ENCODE measurements at regions not wholly inside any gene's neighbourhood (a gene's known extent, or its start where the extent isn't known, plus 50 kb on each side); places are given as distances from the start of the nearest gene placed in this dataset.
"Not testable (repeated sequence)": the region's sequence is repeated elsewhere in the genome, so short reads cannot be mapped to it uniquely, and the experiment has no call there.

GRCh38 chr9:86481466-86481865 lies 127.3 kb upstream of the TUT7 start:
- Histone ChIP-seq H2BK15ac (ENCODE audit: low read length) (no peak overlapping the region), H3K4me1 (ENCODE audit: control insufficient read depth in 2 of 2, insufficient read depth in 1 of 2, low read depth in 1 of 2, low read length in 2 of 2) (no peaks in the 10 kb centered on the region), H3K79me1 (ENCODE audit: low read depth, low read length) (no peaks in the 10 kb centered on the region), H3K27me3 (ENCODE audit: control insufficient read depth in 3 of 3, insufficient read depth in 3 of 3, low read depth in 1 of 3, low read length in 3 of 3) (no peaks in the 10 kb centered on the region), H3K18ac (ENCODE audit: low read length) (no peak overlapping the region), H3K23ac (ENCODE audit: low read depth, low read length, poor library complexity) (no peak overlapping the region), H3K36me3 (replicated peaks in 1 of 2; ENCODE audit: control insufficient read depth in 2 of 2, insufficient read depth in 2 of 2, low read length in 2 of 2) (no peaks in the 10 kb centered on the region), H3K4me3 (ENCODE audit: low read length in 2 of 2) (no peak overlapping the region), H3K4me2 (ENCODE audit: insufficient read depth, low read length, poor library complexity, severe bottlenecking) (no peak overlapping the region), H2BK120ac (ENCODE audit: low read depth, low read length) (no peak overlapping the region), H3K9ac (ENCODE audit: low read depth, low read length, poor library complexity) (no peak overlapping the region), H3K4ac (ENCODE audit: low read length) (no peak overlapping the region), H2AK5ac (ENCODE audit: low read depth, low read length) (no peak overlapping the region), H4K8ac (ENCODE audit: low read depth, low read length) (no peak overlapping the region), H3K27ac (replicated peaks; ENCODE audit: low read length) (no peak overlapping the region), H3K9me3 (replicated peaks in 1 of 2; ENCODE audit: control insufficient read depth in 2 of 2, insufficient read depth in 1 of 2, low read depth in 1 of 2, low read length in 2 of 2) (no peaks in the 10 kb centered on the region), H2BK5ac (ENCODE audit: low read length) (no peak overlapping the region), H2AFZ (ENCODE audit: low read length) (no peak overlapping the region), H2BK12ac (ENCODE audit: low read length) (no peak overlapping the region), H4K91ac (ENCODE audit: low read depth, low read length, poor library complexity) (no peak overlapping the region), H3K14ac (ENCODE audit: low read length) (no peak overlapping the region)
- WGBS, 2 donors (ENCODE audit: extremely low coverage in 2 of 2, insufficient read length in 2 of 2, insufficient replicate concordance in 1 of 2), result no CpG with 5 or more reads among the region's 3 CpGs
- no peak for DNase-seq (ENCODE audit: low spot score)

GRCh38 chr9:86475255-86475654 lies 121.0 kb upstream of the TUT7 start:
- H3K4me1 ChIP-seq (ENCODE audit: control insufficient read depth in 2 of 2, insufficient read depth in 1 of 2, low read depth in 1 of 2, low read length in 2 of 2); H2BK120ac ChIP-seq (ENCODE audit: low read depth, low read length); H3K18ac ChIP-seq (ENCODE audit: low read length); H3K4me2 ChIP-seq (ENCODE audit: insufficient read depth, low read length, poor library complexity, severe bottlenecking); H4K91ac ChIP-seq (ENCODE audit: low read depth, low read length, poor library complexity); H3K4me3 ChIP-seq (ENCODE audit: low read length in 2 of 2); H3K27ac ChIP-seq (replicated peaks; ENCODE audit: low read length); H3K79me1 ChIP-seq (ENCODE audit: low read depth, low read length); H3K4ac ChIP-seq (ENCODE audit: low read length); DNase-seq (ENCODE audit: low spot score); H3K23ac ChIP-seq (ENCODE audit: low read depth, low read length, poor library complexity); H4K8ac ChIP-seq (ENCODE audit: low read depth, low read length); H2BK15ac ChIP-seq (ENCODE audit: low read length); H2AK5ac ChIP-seq (ENCODE audit: low read depth, low read length); H2AFZ ChIP-seq (ENCODE audit: low read length); H3K9me3 ChIP-seq (replicated peaks in 1 of 2; ENCODE audit: control insufficient read depth in 2 of 2, insufficient read depth in 1 of 2, low read depth in 1 of 2, low read length in 2 of 2); H2BK12ac ChIP-seq (ENCODE audit: low read length); H3K9ac ChIP-seq (ENCODE audit: low read depth, low read length, poor library complexity); H3K14ac ChIP-seq (ENCODE audit: low read length); H3K27me3 ChIP-seq (ENCODE audit: control insufficient read depth in 3 of 3, insufficient read depth in 3 of 3, low read depth in 1 of 3, low read length in 3 of 3); H3K36me3 ChIP-seq (replicated peaks in 1 of 2; ENCODE audit: control insufficient read depth in 2 of 2, insufficient read depth in 2 of 2, low read length in 2 of 2); H2BK5ac ChIP-seq (ENCODE audit: low read length): not testable (repeated sequence)
- no CpG with 5 or more reads among the region's 1 CpG for WGBS, 2 donors (ENCODE audit: extremely low coverage in 2 of 2, insufficient read length in 2 of 2, insufficient replicate concordance in 1 of 2)

GRCh38 chr9:86471171-86471815 lies 117.1 kb upstream of the TUT7 start:
- H3K4ac ChIP-seq (ENCODE audit: low read length), result no peak overlapping the region
- H3K79me1 ChIP-seq (ENCODE audit: low read depth, low read length), result no peaks in the 10 kb centered on the region
- no peak overlapping the region for H3K27ac ChIP-seq (replicated peaks; ENCODE audit: low read length)
- H2BK12ac ChIP-seq (ENCODE audit: low read length), result no peak overlapping the region
- no peaks in the 10 kb centered on the region for H3K36me3 ChIP-seq (replicated peaks in 1 of 2; ENCODE audit: control insufficient read depth in 2 of 2, insufficient read depth in 2 of 2, low read length in 2 of 2)
- no peaks in the 10 kb centered on the region for H3K9me3 ChIP-seq (replicated peaks in 1 of 2; ENCODE audit: control insufficient read depth in 2 of 2, insufficient read depth in 1 of 2, low read depth in 1 of 2, low read length in 2 of 2)
- no CpG with 5 or more reads among the region's 7 CpGs for WGBS, 2 donors (ENCODE audit: extremely low coverage in 2 of 2, insufficient read length in 2 of 2, insufficient replicate concordance in 1 of 2)
- no peaks in the 10 kb centered on the region for H3K4me1 ChIP-seq (ENCODE audit: control insufficient read depth in 2 of 2, insufficient read depth in 1 of 2, low read depth in 1 of 2, low read length in 2 of 2)
- no peak overlapping the region for H3K4me3 ChIP-seq (ENCODE audit: low read length in 2 of 2)
- no peak overlapping the region for H2AK5ac ChIP-seq (ENCODE audit: low read depth, low read length)
- no peak overlapping the region for H3K18ac ChIP-seq (ENCODE audit: low read length)
- no peak overlapping the region for H3K9ac ChIP-seq (ENCODE audit: low read depth, low read length, poor library complexity)
- H2BK15ac ChIP-seq (ENCODE audit: low read length), result no peak overlapping the region
- H3K27me3 ChIP-seq (ENCODE audit: control insufficient read depth in 3 of 3, insufficient read depth in 3 of 3, low read depth in 1 of 3, low read length in 3 of 3), result no peaks in the 10 kb centered on the region
- H4K91ac ChIP-seq (ENCODE audit: low read depth, low read length, poor library complexity), result no peak overlapping the region
- no peak overlapping the region for H3K23ac ChIP-seq (ENCODE audit: low read depth, low read length, poor library complexity)
- no peak overlapping the region for H2BK120ac ChIP-seq (ENCODE audit: low read depth, low read length)
- H3K14ac ChIP-seq (ENCODE audit: low read length), result no peak overlapping the region
- no peak for DNase-seq (ENCODE audit: low spot score)
- no peak overlapping the region for H2AFZ ChIP-seq (ENCODE audit: low read length)
- H2BK5ac ChIP-seq (ENCODE audit: low read length), result no peak overlapping the region
- H3K4me2 ChIP-seq (ENCODE audit: insufficient read depth, low read length, poor library complexity, severe bottlenecking), result no peak overlapping the region
- no peak overlapping the region for H4K8ac ChIP-seq (ENCODE audit: low read depth, low read length)

GRCh38 chr9:86470326-86470725 lies 116.1 kb upstream of the TUT7 start:
- Histone ChIP-seq H4K91ac (ENCODE audit: low read depth, low read length, poor library complexity) (no peak overlapping the region), H3K27ac (replicated peaks; ENCODE audit: low read length) (no peak overlapping the region), H3K36me3 (replicated peaks in 1 of 2; ENCODE audit: control insufficient read depth in 2 of 2, insufficient read depth in 2 of 2, low read length in 2 of 2) (no peaks in the 10 kb centered on the region), H3K4me1 (ENCODE audit: control insufficient read depth in 2 of 2, insufficient read depth in 1 of 2, low read depth in 1 of 2, low read length in 2 of 2) (no peaks in the 10 kb centered on the region), H3K14ac (ENCODE audit: low read length) (no peak overlapping the region), H3K23ac (ENCODE audit: low read depth, low read length, poor library complexity) (no peak overlapping the region), H3K4me2 (ENCODE audit: insufficient read depth, low read length, poor library complexity, severe bottlenecking) (no peak overlapping the region), H3K9me3 (replicated peaks in 1 of 2; ENCODE audit: control insufficient read depth in 2 of 2, insufficient read depth in 1 of 2, low read depth in 1 of 2, low read length in 2 of 2) (no peaks in the 10 kb centered on the region), H3K4me3 (ENCODE audit: low read length in 2 of 2) (no peak overlapping the region), H3K79me1 (ENCODE audit: low read depth, low read length) (no peaks in the 10 kb centered on the region), H4K8ac (ENCODE audit: low read depth, low read length) (no peak overlapping the region), H3K18ac (ENCODE audit: low read length) (no peak overlapping the region), H2BK5ac (ENCODE audit: low read length) (no peak overlapping the region), H2AFZ (ENCODE audit: low read length) (no peak overlapping the region), H2BK15ac (ENCODE audit: low read length) (no peak overlapping the region), H3K9ac (ENCODE audit: low read depth, low read length, poor library complexity) (no peak overlapping the region), H2BK12ac (ENCODE audit: low read length) (no peak overlapping the region), H3K4ac (ENCODE audit: low read length) (no peak overlapping the region), H2AK5ac (ENCODE audit: low read depth, low read length) (no peak overlapping the region), H3K27me3 (ENCODE audit: control insufficient read depth in 3 of 3, insufficient read depth in 3 of 3, low read depth in 1 of 3, low read length in 3 of 3) (no peaks in the 10 kb centered on the region), H2BK120ac (ENCODE audit: low read depth, low read length) (no peak overlapping the region)
- DNase-seq (ENCODE audit: low spot score), result no peak
- no CpG with 5 or more reads among the region's 1 CpG for WGBS, 2 donors (ENCODE audit: extremely low coverage in 2 of 2, insufficient read length in 2 of 2, insufficient replicate concordance in 1 of 2)

All from neuronal stem cell (in vitro differentiated cells).